ENCODE measurements at regions not wholly inside any gene's neighbourhood (a gene's known extent, or its start where the extent isn't known, plus 50 kb on each side); places are given as distances from the start of the nearest gene placed in this dataset.

DNA sequence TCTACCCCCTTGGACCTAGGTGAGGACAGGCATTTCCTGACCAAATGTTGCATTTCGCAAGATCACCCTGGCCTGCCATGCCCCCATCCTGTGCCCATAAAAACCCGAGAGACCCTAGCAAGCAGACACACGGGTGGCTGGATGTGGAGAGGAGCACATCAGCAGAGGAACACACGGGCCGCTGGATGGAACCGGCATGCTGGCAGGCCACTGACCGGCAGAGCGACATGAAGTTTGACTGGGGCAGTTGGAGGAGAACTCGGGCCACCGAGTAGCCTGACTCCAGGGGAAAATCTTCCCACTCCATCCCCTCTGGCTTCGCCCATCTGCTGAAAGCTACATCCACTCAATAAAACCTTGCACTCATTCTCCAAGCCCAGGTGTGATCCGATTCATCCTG, 329.3 kb downstream of the FGF9 start:
- Histone ChIP-seq H3K9ac (ENCODE audit: low read length) (no peak overlapping the region), H3F3A (ENCODE audit: insufficient read depth, low read length) (no peaks in the 10 kb centered on the region), H3K27ac (ENCODE audit: low read depth, low read length, poor library complexity, severe bottlenecking) (no peak overlapping the region), H3K9me2 (ENCODE audit: low read depth, low read length) (no peaks in the 10 kb centered on the region), H3K36me3 (ENCODE audit: insufficient read depth, low read length) (no peaks in the 10 kb centered on the region), H3K79me2 (ENCODE audit: insufficient read depth, low read length) (no peaks in the 10 kb centered on the region), H3K4me2 (ENCODE audit: low read length) (no peak overlapping the region), H3K27me3 (ENCODE audit: insufficient read depth, low read length) (no peaks in the 10 kb centered on the region), H3K4me3 (ENCODE audit: low read depth, low read length, poor library complexity, severe bottlenecking) (no peak overlapping the region), H3K4me1 (ENCODE audit: insufficient read depth, low read length, severe bottlenecking) (no peaks in the 10 kb centered on the region), H2AFZ (ENCODE audit: low read length) (no peak overlapping the region), H3K9me3 (ENCODE audit: low read length) (no peaks in the 10 kb centered on the region), H4K20me1 (ENCODE audit: insufficient read depth, low read length) (no peaks in the 10 kb centered on the region)
- TF ChIP-seq CTCF (IDR thresholded peaks at IDR 0.05; ENCODE audit: low read length), result no peak
- no peak for TF ChIP-seq EZH2 (IDR thresholded peaks at IDR 0.05; ENCODE audit: borderline replicate concordance, low read length)

DNA sequence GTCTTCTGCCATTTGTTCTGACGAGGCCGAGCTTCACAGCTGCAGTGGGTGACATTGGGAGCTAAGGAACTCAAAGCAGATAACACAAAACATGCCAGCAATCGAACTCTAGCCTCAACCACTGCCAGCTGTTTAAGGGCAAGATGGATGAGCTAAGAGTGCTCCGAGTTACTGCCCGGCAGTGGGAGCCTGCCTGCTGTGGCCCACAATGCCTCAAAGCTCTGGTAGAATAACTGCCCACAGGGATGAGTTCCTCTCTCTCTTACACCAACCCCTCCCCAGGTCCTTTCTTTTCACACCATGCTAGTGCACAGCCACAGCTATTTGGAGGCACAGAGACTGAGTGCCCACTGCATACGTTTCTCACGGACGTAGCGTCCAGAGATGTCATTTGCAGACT, 330.5 kb downstream of the FGF9 start:
- TF ChIP-seq EZH2 (IDR thresholded peaks at IDR 0.05; ENCODE audit: borderline replicate concordance, low read length) (no peak), CTCF (IDR thresholded peaks at IDR 0.05; ENCODE audit: low read length) (no peak)
- H3K27me3 ChIP-seq (ENCODE audit: insufficient read depth, low read length), result no peaks in the 10 kb centered on the region
- H3K4me3 ChIP-seq (ENCODE audit: low read depth, low read length, poor library complexity, severe bottlenecking), result no peak overlapping the region
- H3K36me3 ChIP-seq (ENCODE audit: insufficient read depth, low read length), result no peaks in the 10 kb centered on the region
- H3K9ac ChIP-seq (ENCODE audit: low read length), result no peak overlapping the region
- no peaks in the 10 kb centered on the region for H3F3A ChIP-seq (ENCODE audit: insufficient read depth, low read length)
- no peaks in the 10 kb centered on the region for H3K9me2 ChIP-seq (ENCODE audit: low read depth, low read length)
- H3K9me3 ChIP-seq (ENCODE audit: low read length), result no peaks in the 10 kb centered on the region
- no peaks in the 10 kb centered on the region for H3K4me1 ChIP-seq (ENCODE audit: insufficient read depth, low read length, severe bottlenecking)
- no peak overlapping the region for H2AFZ ChIP-seq (ENCODE audit: low read length)
- no peak overlapping the region for H3K27ac ChIP-seq (ENCODE audit: low read depth, low read length, poor library complexity, severe bottlenecking)
- H3K4me2 ChIP-seq (ENCODE audit: low read length), result no peak overlapping the region
- H3K79me2 ChIP-seq (ENCODE audit: insufficient read depth, low read length), result no peaks in the 10 kb centered on the region
- no peaks in the 10 kb centered on the region for H4K20me1 ChIP-seq (ENCODE audit: insufficient read depth, low read length)

- no peaks in the 10 kb centered on the region for H3K9me3 ChIP-seq (ENCODE audit: low read length)
- no peaks in the 10 kb centered on the region for H4K20me1 ChIP-seq (ENCODE audit: insufficient read depth, low read length)
- no peaks in the 10 kb centered on the region for H3K4me1 ChIP-seq (ENCODE audit: insufficient read depth, low read length, severe bottlenecking)
- H3K36me3 ChIP-seq (ENCODE audit: insufficient read depth, low read length), result no peaks in the 10 kb centered on the region
- H3K9ac ChIP-seq (ENCODE audit: low read length), result no peak overlapping the region
- no peaks in the 10 kb centered on the region for H3K79me2 ChIP-seq (ENCODE audit: insufficient read depth, low read length)
- no peak overlapping the region for H3K27ac ChIP-seq (ENCODE audit: low read depth, low read length, poor library complexity, severe bottlenecking)
- H3K27me3 ChIP-seq (ENCODE audit: insufficient read depth, low read length), result no peaks in the 10 kb centered on the region
- no peak overlapping the region for H2AFZ ChIP-seq (ENCODE audit: low read length)
- no peak overlapping the region for H3K4me2 ChIP-seq (ENCODE audit: low read length)
- H3K4me3 ChIP-seq (ENCODE audit: low read depth, low read length, poor library complexity, severe bottlenecking), result no peak overlapping the region
- TF ChIP-seq EZH2 (IDR thresholded peaks at IDR 0.05; ENCODE audit: borderline replicate concordance, low read length), result no peak
- no peak for TF ChIP-seq CTCF (IDR thresholded peaks at IDR 0.05; ENCODE audit: low read length)
- H3F3A ChIP-seq (ENCODE audit: insufficient read depth, low read length), result no peaks in the 10 kb centered on the region
- no peaks in the 10 kb centered on the region for H3K9me2 ChIP-seq (ENCODE audit: low read depth, low read length)
These were observed 332.0 kb downstream of the FGF9 start for GRCh38 chr13:22002893-22003292.
